ENCODE measurements at regions not wholly inside any gene's neighbourhood (a gene's known extent, or its start where the extent isn't known, plus 50 kb on each side); places are given as distances from the start of the nearest gene placed in this dataset.
"Not testable (repeated sequence)": the region's sequence is repeated elsewhere in the genome, so short reads cannot be mapped to it uniquely, and the experiment has no call there.

GRCh38 chr11:79634905-79635304, 194.1 kb upstream of the TENM4 start:
- no peak for DNase-seq (ENCODE audit: low read depth)

- no peak for DNase-seq (ENCODE audit: low read depth)
Observed at GRCh38 chr11:79627281-79627680, 186.5 kb upstream of the TENM4 start.

GRCh38 chr11:79626135-79627075, 185.6 kb upstream of the TENM4 start:
- DNase-seq (ENCODE audit: low read depth): no peak

- no peak for DNase-seq (ENCODE audit: low read depth)
Observed at GRCh38 chr11:79623375-79623774, 182.5 kb upstream of the TENM4 start.

- no peak for DNase-seq (ENCODE audit: low read depth)
Observed at GRCh38 chr11:79617561-79617960, 176.7 kb upstream of the TENM4 start.

GRCh38 chr11:79616392-79616851, 175.6 kb upstream of the TENM4 start:
- no peak for DNase-seq (ENCODE audit: low read depth)

- DNase-seq (ENCODE audit: low read depth): no peak
Observed at GRCh38 chr11:79615425-79615824, 174.6 kb upstream of the TENM4 start.

- no peak for DNase-seq (ENCODE audit: low read depth)
Observed at GRCh38 chr11:79610678-79611077, 169.8 kb upstream of the TENM4 start.

- DNase-seq (ENCODE audit: low read depth): no peak
Observed at GRCh38 chr11:79610139-79610538, 169.3 kb upstream of the TENM4 start.

GRCh38 chr11:79609511-79609910, 168.7 kb upstream of the TENM4 start:
- DNase-seq (ENCODE audit: low read depth): no peak

- not testable (repeated sequence) for DNase-seq (ENCODE audit: low read depth)
Observed at GRCh38 chr11:79606461-79606860, 165.6 kb upstream of the TENM4 start.

- no peak for DNase-seq (ENCODE audit: low read depth)
Observed at GRCh38 chr11:79600711-79601110, 159.9 kb upstream of the TENM4 start.

GRCh38 chr11:79594834-79595233, 154.0 kb upstream of the TENM4 start:
- DNase-seq (ENCODE audit: low read depth): no peak

GRCh38 chr11:79592824-79593223, 152.0 kb upstream of the TENM4 start:
- DNase-seq (ENCODE audit: low read depth): no peak

- no peak for DNase-seq (ENCODE audit: low read depth)
Observed at GRCh38 chr11:79592406-79592805, 151.6 kb upstream of the TENM4 start.

GRCh38 chr11:79582434-79582833, 141.6 kb upstream of the TENM4 start:
- DNase-seq (ENCODE audit: low read depth): no peak

GRCh38 chr11:79579063-79579462, 138.2 kb upstream of the TENM4 start:
- DNase-seq (ENCODE audit: low read depth): no peak

- DNase-seq (ENCODE audit: low read depth): no peak
Observed at GRCh38 chr11:79578116-79578515, 137.3 kb upstream of the TENM4 start.

- DNase-seq (ENCODE audit: low read depth): no peak
Observed at GRCh38 chr11:79575701-79576100, 134.9 kb upstream of the TENM4 start.

GRCh38 chr11:79570104-79570503, 129.3 kb upstream of the TENM4 start:
- DNase-seq (ENCODE audit: low read depth): no peak

GRCh38 chr11:79564288-79564925, 123.6 kb upstream of the TENM4 start:
- no peak for DNase-seq (ENCODE audit: low read depth)

GRCh38 chr11:79561496-79561895, 120.7 kb upstream of the TENM4 start:
- DNase-seq (ENCODE audit: low read depth): no peak

GRCh38 chr11:79550809-79551208, 110.0 kb upstream of the TENM4 start:
- DNase-seq (ENCODE audit: low read depth): no peak
